BE2C (cell line): ENCODE measurements at regions not wholly inside any gene's neighbourhood (a gene's known extent, or its start where the extent isn't known, plus 50 kb on each side); places are given as distances from the start of the nearest gene placed in this dataset.
"Not testable (repeated sequence)": the region's sequence is repeated elsewhere in the genome, so short reads cannot be mapped to it uniquely, and the experiment has no call there.

Experiments used
- DNase-seq: peaks from one replicate; pipeline ENCODE4 v3.0.0-alpha.2; 2020
- H3K27me3 ChIP-seq: fragments of 250-450 bp; sonication (Bioruptor Pico); 2 replicates; pipeline ENCODE4 v1.5.1; 2020; ENCODE audit warnings: mild to moderate bottlenecking
- H3K36me3 ChIP-seq: fragments of 250-450 bp; sonication (Bioruptor Pico); 2 replicates; pipeline ENCODE4 v1.5.1; 2020; ENCODE audit warnings: mild to moderate bottlenecking
- H3K4me1 ChIP-seq: fragments of 250-450 bp; sonication (Bioruptor Pico); 2 replicates; pipeline ENCODE4 v1.5.1; 2020
- H3K4me3 ChIP-seq: 2 replicates; pipeline ENCODE4 v1.5.1; 2011; ENCODE audit warnings: low read depth, low read length
- H3K9me3 ChIP-seq: fragments of 250-450 bp; sonication (Bioruptor Pico); 2 replicates; pipeline ENCODE4 v1.5.1; 2020
- TF ChIP-seq, protein P1 (sequence below): IDR thresholded peaks from 2 replicates; pipeline ENCODE4 v1.5.1; 2012; ENCODE audit warnings: mild to moderate bottlenecking, low read depth, low read length

DNA sequence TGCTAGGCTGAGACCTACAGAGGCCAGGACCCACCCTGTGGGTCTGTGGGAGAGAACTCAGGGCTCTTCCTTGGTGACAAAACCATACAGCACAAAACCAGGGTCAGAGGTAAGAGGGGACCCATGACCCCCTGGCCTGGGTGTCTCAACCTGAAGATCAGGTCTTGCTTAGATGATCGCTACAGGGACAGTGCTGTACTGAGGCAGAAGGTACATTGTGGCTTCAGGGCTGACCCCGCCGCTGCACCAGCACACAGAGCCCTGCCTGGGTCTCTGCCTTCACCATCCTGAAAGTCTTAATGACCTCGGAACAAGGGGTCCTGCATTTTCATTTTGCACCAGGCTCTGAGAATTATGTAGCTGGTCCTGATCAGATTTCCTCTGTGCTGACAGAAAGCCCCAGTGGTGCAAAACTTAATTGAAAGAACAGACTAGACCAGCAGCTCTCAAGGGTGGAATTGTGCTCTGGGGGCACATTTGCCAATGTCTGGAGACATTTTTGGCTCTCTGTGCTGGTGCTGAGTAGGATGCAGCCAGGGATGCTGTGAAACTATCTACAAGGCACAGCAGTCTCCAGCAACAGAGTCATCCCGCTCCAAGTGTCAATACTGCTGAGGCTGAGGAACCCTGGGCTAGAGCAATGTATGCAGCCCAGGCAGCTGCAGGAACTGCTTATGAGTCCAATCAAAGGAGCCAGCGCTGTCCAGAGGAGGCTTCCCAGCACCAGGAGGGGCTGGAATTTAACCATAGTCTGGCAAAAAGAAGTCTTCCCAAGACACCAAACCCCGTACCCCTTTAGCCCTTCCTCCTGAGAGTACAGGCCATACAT, 254.9 kb downstream of the ERMARD start:
- no peaks in the 10 kb centered on the region for H3K27me3 ChIP-seq
- H3K4me1 ChIP-seq = peaks cover 9% of the 10 kb centered on the region
- H3K9me3 ChIP-seq = no peaks in the 10 kb centered on the region
- DNase-seq = no peak
- TF ChIP-seq, protein P1, sequence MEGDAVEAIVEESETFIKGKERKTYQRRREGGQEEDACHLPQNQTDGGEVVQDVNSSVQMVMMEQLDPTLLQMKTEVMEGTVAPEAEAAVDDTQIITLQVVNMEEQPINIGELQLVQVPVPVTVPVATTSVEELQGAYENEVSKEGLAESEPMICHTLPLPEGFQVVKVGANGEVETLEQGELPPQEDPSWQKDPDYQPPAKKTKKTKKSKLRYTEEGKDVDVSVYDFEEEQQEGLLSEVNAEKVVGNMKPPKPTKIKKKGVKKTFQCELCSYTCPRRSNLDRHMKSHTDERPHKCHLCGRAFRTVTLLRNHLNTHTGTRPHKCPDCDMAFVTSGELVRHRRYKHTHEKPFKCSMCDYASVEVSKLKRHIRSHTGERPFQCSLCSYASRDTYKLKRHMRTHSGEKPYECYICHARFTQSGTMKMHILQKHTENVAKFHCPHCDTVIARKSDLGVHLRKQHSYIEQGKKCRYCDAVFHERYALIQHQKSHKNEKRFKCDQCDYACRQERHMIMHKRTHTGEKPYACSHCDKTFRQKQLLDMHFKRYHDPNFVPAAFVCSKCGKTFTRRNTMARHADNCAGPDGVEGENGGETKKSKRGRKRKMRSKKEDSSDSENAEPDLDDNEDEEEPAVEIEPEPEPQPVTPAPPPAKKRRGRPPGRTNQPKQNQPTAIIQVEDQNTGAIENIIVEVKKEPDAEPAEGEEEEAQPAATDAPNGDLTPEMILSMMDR = no peak
- H3K36me3 ChIP-seq = no peaks in the 10 kb centered on the region
- no peak overlapping the region for H3K4me3 ChIP-seq

DNA sequence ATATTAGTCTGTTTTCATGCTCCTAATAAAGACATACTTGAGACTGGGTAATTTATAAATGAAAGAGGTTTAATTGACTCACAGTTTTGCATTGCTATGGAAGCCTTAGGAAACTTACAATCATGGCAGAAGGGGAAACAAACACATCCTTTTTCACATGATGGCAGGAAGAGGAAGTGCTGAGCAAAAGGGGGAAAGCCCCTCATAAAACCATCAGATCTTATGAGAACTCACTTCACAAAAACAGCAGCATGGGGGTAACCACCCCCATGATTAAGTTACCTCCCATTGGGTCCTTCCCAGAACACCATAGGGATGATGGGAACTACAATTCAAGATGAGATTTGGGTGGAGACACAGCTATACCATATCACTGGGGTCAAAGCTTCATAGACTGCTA, 254.2 kb downstream of the ERMARD start:
- H3K4me3 ChIP-seq = no peak overlapping the region
- DNase-seq = no peak
- H3K4me1 ChIP-seq = peaks cover 9% of the 10 kb centered on the region
- no peaks in the 10 kb centered on the region for H3K9me3 ChIP-seq
- no peaks in the 10 kb centered on the region for H3K27me3 ChIP-seq
- TF ChIP-seq, protein P1 = no peak
- H3K36me3 ChIP-seq = no peaks in the 10 kb centered on the region

DNA sequence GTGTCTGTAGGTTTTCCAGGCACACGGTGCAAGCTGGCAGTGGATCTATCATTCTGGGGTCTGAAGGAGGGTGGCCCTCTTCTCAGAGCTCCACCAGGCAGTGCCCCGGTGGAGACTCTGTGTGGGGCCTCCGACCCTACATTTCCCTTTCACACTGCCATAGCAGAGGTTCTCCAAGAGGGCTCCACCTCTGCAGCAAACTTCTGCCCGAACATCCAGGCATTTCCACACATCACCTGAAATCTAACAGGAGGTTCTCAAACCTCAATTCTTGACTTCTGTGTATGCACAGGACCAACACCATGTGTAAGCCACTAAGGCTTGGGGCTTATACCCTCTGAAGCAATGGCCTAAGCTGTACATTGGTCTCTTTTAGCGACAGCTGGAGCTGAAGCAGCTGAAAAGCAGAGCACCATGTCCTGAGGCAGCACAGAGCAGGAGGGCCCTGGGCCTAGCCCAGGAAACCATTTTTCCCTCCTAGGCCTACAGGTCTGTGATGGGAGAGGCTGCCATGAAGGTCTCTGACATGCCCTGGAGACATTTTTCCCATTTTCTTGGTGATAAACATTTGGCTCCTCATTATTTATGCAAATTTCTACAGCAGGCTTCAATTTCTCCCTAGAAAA, 253.3 kb downstream of the ERMARD start:
- TF ChIP-seq, protein P1 = no peak
- DNase-seq = no peak
- Histone ChIP-seq H3K27me3 (no peaks in the 10 kb centered on the region), H3K4me1 (peaks cover 9% of the 10 kb centered on the region), H3K9me3 (no peaks in the 10 kb centered on the region), H3K4me3 (no peak overlapping the region), H3K36me3 (no peaks in the 10 kb centered on the region)

DNA sequence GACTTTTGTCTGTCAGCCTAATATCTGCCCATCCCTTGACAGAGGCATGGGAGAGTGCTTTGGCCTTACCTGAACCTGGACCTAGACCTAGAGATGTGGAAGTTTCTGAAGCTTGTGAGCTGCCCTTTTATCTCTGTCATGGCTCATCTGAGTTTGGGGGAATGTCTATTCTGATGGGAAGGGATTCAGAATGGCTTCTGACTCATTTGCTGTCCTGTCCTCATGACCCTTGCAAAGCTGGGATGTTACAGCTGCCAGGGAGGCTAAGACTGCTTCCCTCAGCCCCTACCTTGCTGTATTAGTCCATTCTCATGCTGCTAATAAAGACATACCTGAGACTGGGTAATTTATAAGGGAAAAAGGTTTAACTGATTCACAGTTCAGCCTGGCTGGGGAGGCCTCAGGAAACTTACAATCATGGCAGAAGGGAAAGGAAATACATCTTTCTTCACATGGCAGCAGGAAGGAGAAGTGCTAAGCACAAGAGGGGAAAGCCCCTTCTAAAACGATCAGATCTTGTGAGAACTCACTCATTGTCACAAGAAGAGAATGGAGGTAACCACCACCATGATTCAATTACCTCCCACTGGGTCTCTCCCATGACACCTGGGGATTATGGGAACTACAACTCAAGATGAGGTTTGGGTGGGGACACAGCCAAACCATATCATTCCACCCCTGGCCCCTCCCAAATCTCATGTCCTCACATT, 252.2 kb downstream of the ERMARD start:
- Histone ChIP-seq H3K27me3 (no peaks in the 10 kb centered on the region), H3K36me3 (no peaks in the 10 kb centered on the region), H3K4me3 (no peak overlapping the region), H3K4me1 (peaks cover 9% of the 10 kb centered on the region), H3K9me3 (no peaks in the 10 kb centered on the region)
- TF ChIP-seq, protein P1 = no peak
- DNase-seq = no peak

DNA sequence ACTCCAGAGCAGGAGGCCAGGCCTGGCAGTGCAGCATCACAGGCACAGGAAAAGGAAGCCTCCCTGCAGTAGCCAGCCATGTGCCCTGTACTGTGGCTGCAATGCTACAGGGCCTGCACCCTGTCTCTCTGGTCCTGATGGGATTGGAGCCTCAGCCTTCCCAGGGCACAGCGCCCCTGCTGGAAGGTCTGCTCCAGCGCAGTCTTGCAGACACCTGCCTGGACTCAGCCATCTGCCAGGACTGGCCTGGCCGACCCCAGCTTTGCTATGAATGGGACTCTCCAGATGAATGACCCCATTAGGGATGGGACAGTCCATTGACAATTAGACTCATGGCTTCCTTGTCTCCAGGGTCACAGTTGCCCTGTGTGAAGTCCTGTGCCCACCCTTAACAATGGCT, 251.6 kb downstream of the ERMARD start:
- no peaks in the 10 kb centered on the region for H3K27me3 ChIP-seq
- peaks cover 5% of the 10 kb centered on the region for H3K4me1 ChIP-seq
- DNase-seq = no peak
- no peaks in the 10 kb centered on the region for H3K9me3 ChIP-seq
- H3K4me3 ChIP-seq = no peak overlapping the region
- H3K36me3 ChIP-seq = no peaks in the 10 kb centered on the region
- TF ChIP-seq, protein P1 = peak; percentile 46

DNA sequence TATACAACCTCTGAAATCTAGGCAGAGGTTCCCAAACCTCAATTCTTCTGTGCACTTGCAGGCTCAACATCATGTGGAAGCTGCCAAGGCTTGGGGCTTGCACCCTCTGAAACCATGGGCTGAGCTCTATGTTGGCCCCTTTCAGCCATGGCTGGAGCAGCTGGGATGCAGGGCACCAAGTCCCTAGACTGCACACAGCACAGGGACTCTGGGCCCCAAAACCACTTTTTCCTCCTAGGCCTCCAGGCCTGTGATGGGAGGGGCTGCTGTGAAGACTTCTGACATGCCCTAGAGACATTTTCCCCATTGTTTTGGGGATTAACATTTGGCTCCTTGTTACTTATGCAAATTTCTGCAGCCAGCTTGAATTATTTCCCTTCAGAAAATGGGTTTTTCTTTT, 250.4 kb downstream of the ERMARD start:
- not testable (repeated sequence) for H3K27me3 ChIP-seq, H3K36me3 ChIP-seq, H3K9me3 ChIP-seq

More for the DNA sequence above, 250.4 kb downstream of the ERMARD start:
- not testable (repeated sequence) for H3K4me3 ChIP-seq, H3K4me1 ChIP-seq, DNase-seq
